ENCODE measurements at regions not wholly inside any gene's neighbourhood (a gene's known extent, or its start where the extent isn't known, plus 50 kb on each side); places are given as distances from the start of the nearest gene placed in this dataset.

- no peak for TF ChIP-seq CTCF (IDR thresholded peaks at IDR 0.05; ENCODE audit: control extremely low read depth in 1 of 3, insufficient read depth in 1 of 3, low read depth in 1 of 3, low read length in 3 of 3)
These were observed 56.4 kb upstream of the ITGA6 start (continued) for GRCh38 chr2:172370821-172371455.
